Colonic mucosa (tissue), 4 donors: ENCODE measurements at regions not wholly inside any gene's neighbourhood (a gene's known extent, or its start where the extent isn't known, plus 50 kb on each side); places are given as distances from the start of the nearest gene placed in this dataset.
"Not testable (repeated sequence)": the region's sequence is repeated elsewhere in the genome, so short reads cannot be mapped to it uniquely, and the experiment has no call there.

ENCODE experiments used
- DNase-seq: peaks from one replicate; pipeline ENCODE4 v3.0.0-alpha.2; 2020
- H3K27ac ChIP-seq: fragments of 200-600 bp; one replicate; pipeline ENCODE4 v1.8.0; 2021
- H3K27me3 ChIP-seq: fragments of 200-600 bp; one replicate; pipeline ENCODE4 v1.8.0; 2021
- H3K36me3 ChIP-seq: fragments of 200-600 bp; one replicate; pipeline ENCODE4 v1.8.0; 2021
- H3K4me1 ChIP-seq: fragments of 200-600 bp; one replicate; pipeline ENCODE4 v1.8.0; 2021; ENCODE audit warnings: mild to moderate bottlenecking
- H3K4me3 ChIP-seq: fragments of 200-600 bp; one replicate; pipeline ENCODE4 v1.8.0; 2021
- H3K9ac ChIP-seq, 2 donors: one replicate each; pipeline ENCODE4 v1.7.0; 2013; ENCODE audit warnings: control low read depth in 2 of 2, low read depth in 2 of 2, low read length in 2 of 2
- H3K9me3 ChIP-seq: fragments of 200-600 bp; one replicate; pipeline ENCODE4 v1.8.0; 2021
- CTCF ChIP-seq: fragments of 200-600 bp; IDR thresholded peaks from one replicate; pipeline ENCODE4 v1.8.0; 2022; ENCODE audit warnings: antibody characterized with exemption, mild to moderate bottlenecking
- intact Hi-C: fragments of 100-400 bp; cut with DNase I; formaldehyde crosslinking; loops from one replicate; pipeline ENCODE4 v1.14.1; 2022
- donor health status: healthy.
- donor health status: DM: no; HTN: no; CAD: no.
- donor health status: DM: no; HTN: no; CAD: no.

- intact Hi-C loops = no loop called here
- no peaks in the 10 kb centered on the region for H3K9me3 ChIP-seq
- H3K36me3 ChIP-seq = no peaks in the 10 kb centered on the region
- H3K4me3 ChIP-seq = no peak overlapping the region
- no peaks in the 10 kb centered on the region for H3K27me3 ChIP-seq
- H3K4me1 ChIP-seq = no peaks in the 10 kb centered on the region
- H3K9ac ChIP-seq = no peak overlapping the region
- DNase-seq = no peak
- no peak overlapping the region for H3K27ac ChIP-seq
- peak; percentile 15 for TF ChIP-seq CTCF
Measured at GRCh38 chr7:51428217-51428887, 111.7 kb upstream of the COBL start.

GRCh38 chr7:51426163-51426562 is 109.6 kb upstream of the COBL start:
- DNase-seq = no peak
- Histone ChIP-seq H3K9me3 (no peaks in the 10 kb centered on the region), H3K4me1 (no peaks in the 10 kb centered on the region), H3K27me3 (no peaks in the 10 kb centered on the region), H3K27ac (no peak overlapping the region), H3K36me3 (no peaks in the 10 kb centered on the region), H3K9ac (no peak overlapping the region), H3K4me3 (no peak overlapping the region)
- intact Hi-C loops = no loop called here
- no peak for TF ChIP-seq CTCF

GRCh38 chr7:51409934-51410333 is 93.3 kb upstream of the COBL start:
- H3K9ac ChIP-seq, H3K36me3 ChIP-seq, H3K27ac ChIP-seq, H3K27me3 ChIP-seq, DNase-seq, H3K4me1 ChIP-seq, H3K9me3 ChIP-seq, H3K4me3 ChIP-seq, intact Hi-C loops: not testable (repeated sequence)

GRCh38 chr7:51397608-51398007 is 81.0 kb upstream of the COBL start:
- H3K9ac ChIP-seq, intact Hi-C loops, H3K9me3 ChIP-seq, H3K4me1 ChIP-seq, H3K27ac ChIP-seq, H3K4me3 ChIP-seq, H3K36me3 ChIP-seq, DNase-seq, H3K27me3 ChIP-seq: not testable (repeated sequence)

GRCh38 chr7:51393003-51393402 is 76.4 kb upstream of the COBL start:
- DNase-seq, H3K27me3 ChIP-seq, H3K27ac ChIP-seq, H3K36me3 ChIP-seq, H3K9ac ChIP-seq, H3K4me1 ChIP-seq, intact Hi-C loops, H3K9me3 ChIP-seq, H3K4me3 ChIP-seq: not testable (repeated sequence)

- H3K27me3 ChIP-seq, H3K27ac ChIP-seq, H3K9me3 ChIP-seq, intact Hi-C loops, H3K36me3 ChIP-seq, H3K4me1 ChIP-seq, H3K9ac ChIP-seq, DNase-seq, H3K4me3 ChIP-seq: not testable (repeated sequence)
Measured at GRCh38 chr7:51389952-51390351, 73.3 kb upstream of the COBL start.

- H3K9me3 ChIP-seq, intact Hi-C loops: not testable (repeated sequence)
Measured at GRCh38 chr7:51389216-51389812, 72.7 kb upstream of the COBL start.

GRCh38 chr7:51388241-51388640 is 71.6 kb upstream of the COBL start:
- DNase-seq, H3K9ac ChIP-seq, H3K27ac ChIP-seq, H3K4me3 ChIP-seq, H3K4me1 ChIP-seq, H3K9me3 ChIP-seq, intact Hi-C loops, H3K27me3 ChIP-seq, H3K36me3 ChIP-seq: not testable (repeated sequence)

More at GRCh38 chr7:51389216-51389812, 72.7 kb upstream of the COBL start:
- not testable (repeated sequence) for H3K9ac ChIP-seq, H3K27me3 ChIP-seq, H3K36me3 ChIP-seq, H3K4me3 ChIP-seq, DNase-seq, H3K4me1 ChIP-seq, H3K27ac ChIP-seq

GRCh38 chr7:51386806-51387568 is 70.4 kb upstream of the COBL start:
- H3K36me3 ChIP-seq, H3K4me1 ChIP-seq, H3K9me3 ChIP-seq, H3K4me3 ChIP-seq, intact Hi-C loops, DNase-seq, H3K9ac ChIP-seq, H3K27ac ChIP-seq, H3K27me3 ChIP-seq: not testable (repeated sequence)

- intact Hi-C loops, H3K27me3 ChIP-seq, H3K36me3 ChIP-seq, H3K4me1 ChIP-seq, H3K9ac ChIP-seq, H3K27ac ChIP-seq, DNase-seq, H3K4me3 ChIP-seq, H3K9me3 ChIP-seq: not testable (repeated sequence)
Measured at GRCh38 chr7:51386184-51386583, 69.6 kb upstream of the COBL start.

- intact Hi-C loops, H3K27me3 ChIP-seq, H3K4me3 ChIP-seq, H3K4me1 ChIP-seq, H3K27ac ChIP-seq, H3K9ac ChIP-seq, DNase-seq, H3K9me3 ChIP-seq, H3K36me3 ChIP-seq: not testable (repeated sequence)
Measured at GRCh38 chr7:51382243-51382642, 65.6 kb upstream of the COBL start.
